Astrocyte (in vitro differentiated cells and primary cell): ENCODE measurements at regions not wholly inside any gene's neighbourhood (a gene's known extent, or its start where the extent isn't known, plus 50 kb on each side); places are given as distances from the start of the nearest gene placed in this dataset.

Experiments used
- DNase-seq: peaks from one replicate; pipeline ENCODE4 v3.0.0-alpha.2; 2010; ENCODE audit warnings: low read depth
- FAIRE-seq: peaks from 2 replicates; lab custom pipeline; 2011; peaks lifted over from hg19 to GRCh38; lab: Jason Lieb, UNC
- H2AFZ ChIP-seq: 2 replicates; pipeline ENCODE4 v1.6.0; 2012; ENCODE audit warnings: low read depth, low read length, inconsistent platforms
- H3K27ac ChIP-seq: 2 replicates; pipeline ENCODE4 v1.5.1; 2011; ENCODE audit warnings: low read depth, low read length, inconsistent platforms
- H3K27me3 ChIP-seq: 2 replicates; pipeline ENCODE4 v1.6.0; 2011; ENCODE audit warnings: low read length, inconsistent platforms; ENCODE audit not compliant: insufficient read depth
- H3K36me3 ChIP-seq: 2 replicates; pipeline ENCODE4 v1.5.1; 2011; ENCODE audit warnings: low read length, inconsistent platforms; ENCODE audit not compliant: insufficient read depth
- H3K4me1 ChIP-seq: 2 replicates; pipeline ENCODE4 v1.5.1; 2011; ENCODE audit warnings: low read length, inconsistent platforms; ENCODE audit not compliant: insufficient read depth
- H3K4me2 ChIP-seq: 2 replicates; pipeline ENCODE4 v1.6.0; 2012; ENCODE audit warnings: low read length, inconsistent platforms
- H3K4me3 ChIP-seq: 2 replicates; pipeline ENCODE4 v1.5.1; 2011; ENCODE audit warnings: low read depth, mild to moderate bottlenecking, low read length, inconsistent platforms; ENCODE audit not compliant: insufficient read depth
- H3K79me2 ChIP-seq: 2 replicates; pipeline ENCODE4 v1.6.0; 2012; ENCODE audit warnings: mild to moderate bottlenecking, low read length, inconsistent platforms; ENCODE audit not compliant: insufficient read depth
- H3K9ac ChIP-seq: 2 replicates; pipeline ENCODE4 v1.6.0; 2012; ENCODE audit warnings: mild to moderate bottlenecking, low read length, inconsistent platforms
- H3K9me3 ChIP-seq: 2 replicates; pipeline ENCODE4 v1.5.1; 2012; ENCODE audit warnings: low read depth, mild to moderate bottlenecking, low read length, inconsistent platforms; ENCODE audit not compliant: insufficient read depth
- H4K20me1 ChIP-seq: 2 replicates; pipeline ENCODE4 v1.6.0; 2012; ENCODE audit warnings: low read length, inconsistent platforms; ENCODE audit not compliant: insufficient read depth
- H3K27ac Mint-ChIP-seq: one replicate; pipeline ENCODE4 v1.8.0; 2021; ENCODE audit warnings: mild to moderate bottlenecking, mixed read lengths; ENCODE audit not compliant: unreplicated experiment
- H3K27me3 Mint-ChIP-seq: one replicate; pipeline ENCODE4 v1.8.0; 2021; ENCODE audit warnings: low read depth, mixed read lengths; ENCODE audit not compliant: unreplicated experiment
- H3K36me3 Mint-ChIP-seq: one replicate; pipeline ENCODE4 v1.8.0; 2021; ENCODE audit warnings: low read depth, mixed read lengths; ENCODE audit not compliant: unreplicated experiment
- H3K4me1 Mint-ChIP-seq: one replicate; pipeline ENCODE4 v1.8.0; 2021; ENCODE audit warnings: low read depth, mixed read lengths; ENCODE audit not compliant: unreplicated experiment
- H3K4me3 Mint-ChIP-seq: one replicate; pipeline ENCODE4 v1.8.0; 2021; ENCODE audit warnings: mild to moderate bottlenecking, moderate library complexity, mixed read lengths; ENCODE audit not compliant: unreplicated experiment
- H3K9me3 Mint-ChIP-seq: one replicate; pipeline ENCODE4 v1.8.0; 2021; ENCODE audit warnings: mild to moderate bottlenecking, mixed read lengths; ENCODE audit not compliant: unreplicated experiment
- CTCF ChIP-seq: IDR thresholded peaks from 2 replicates; pipeline ENCODE4 v1.5.1; 2011; ENCODE audit warnings: low read depth, mild to moderate bottlenecking, inconsistent platforms, low read length, moderate library complexity; ENCODE audit not compliant: insufficient read depth
- EZH2 ChIP-seq: IDR thresholded peaks from 2 replicates; pipeline ENCODE4 v1.6.1; 2012; ENCODE audit warnings: mild to moderate bottlenecking, low read length, inconsistent platforms; ENCODE audit not compliant: insufficient read depth

GRCh38 chr5:168216989-168217388, 74.5 kb upstream of the WWC1 start:
- no peak overlapping the region for H3K4me3 Mint-ChIP-seq
- no peak for FAIRE-seq
- TF ChIP-seq EZH2 (no peak), CTCF (no peak)

GRCh38 chr5:168217497-168217896, 73.9 kb upstream of the WWC1 start:
- H3K27ac Mint-ChIP-seq, result no peak overlapping the region
- no peaks in the 10 kb centered on the region for H3K9me3 ChIP-seq
- peaks cover 4% of the 10 kb centered on the region for H3K4me1 ChIP-seq
- no peak overlapping the region for H3K4me3 ChIP-seq
- H4K20me1 ChIP-seq, result no peaks in the 10 kb centered on the region
- no peak overlapping the region for H3K27ac ChIP-seq
- no peaks in the 10 kb centered on the region for H3K4me1 Mint-ChIP-seq
- no peak overlapping the region for H3K4me3 Mint-ChIP-seq
- DNase-seq (no peak), FAIRE-seq (no peak)
- H3K27me3 ChIP-seq, result no peaks in the 10 kb centered on the region
- no peak overlapping the region for H2AFZ ChIP-seq
- no peaks in the 10 kb centered on the region for H3K79me2 ChIP-seq
- no peak overlapping the region for H3K9ac ChIP-seq
- H3K27me3 Mint-ChIP-seq, result no peaks in the 10 kb centered on the region
- H3K4me2 ChIP-seq, result no peak overlapping the region
- peaks cover 11% of the 10 kb centered on the region for H3K36me3 Mint-ChIP-seq
- no peaks in the 10 kb centered on the region for H3K36me3 ChIP-seq
- no peak for TF ChIP-seq EZH2
- TF ChIP-seq CTCF, result no peak
- H3K9me3 Mint-ChIP-seq, result no peaks in the 10 kb centered on the region

More at GRCh38 chr5:168216989-168217388, 74.5 kb upstream of the WWC1 start:
- Histone ChIP-seq H2AFZ (no peak overlapping the region), H3K9me3 (no peaks in the 10 kb centered on the region), H3K27me3 (no peaks in the 10 kb centered on the region), H3K36me3 (no peaks in the 10 kb centered on the region), H3K4me2 (no peak overlapping the region), H4K20me1 (no peaks in the 10 kb centered on the region), H3K4me3 (no peak overlapping the region), H3K4me1 (peaks cover 4% of the 10 kb centered on the region), H3K9ac (no peak overlapping the region), H3K27ac (no peak overlapping the region), H3K79me2 (no peaks in the 10 kb centered on the region)
- no peaks in the 10 kb centered on the region for H3K9me3 Mint-ChIP-seq
- H3K27ac Mint-ChIP-seq, result no peak overlapping the region
- no peaks in the 10 kb centered on the region for H3K27me3 Mint-ChIP-seq
- H3K4me1 Mint-ChIP-seq, result no peaks in the 10 kb centered on the region
- peaks cover 12% of the 10 kb centered on the region for H3K36me3 Mint-ChIP-seq
- DNase-seq, result no peak

GRCh38 chr5:168218746-168219145, 72.7 kb upstream of the WWC1 start:
- DNase-seq (no peak), FAIRE-seq (no peak)
- no peak overlapping the region for H3K4me3 Mint-ChIP-seq
- peaks cover 4% of the 10 kb centered on the region for H3K4me1 ChIP-seq
- no peak overlapping the region for H3K4me2 ChIP-seq
- no peaks in the 10 kb centered on the region for H3K79me2 ChIP-seq
- no peak overlapping the region for H2AFZ ChIP-seq
- peaks cover 10% of the 10 kb centered on the region for H3K36me3 Mint-ChIP-seq
- no peak overlapping the region for H3K4me3 ChIP-seq
- no peaks in the 10 kb centered on the region for H3K9me3 ChIP-seq
- no peak overlapping the region for H3K27ac ChIP-seq
- no peak overlapping the region for H3K27ac Mint-ChIP-seq
- H3K9ac ChIP-seq, result no peak overlapping the region
- H3K27me3 Mint-ChIP-seq, result no peaks in the 10 kb centered on the region
- no peaks in the 10 kb centered on the region for H4K20me1 ChIP-seq
- peaks cover 4% of the 10 kb centered on the region for H3K27me3 ChIP-seq
- H3K4me1 Mint-ChIP-seq, result no peaks in the 10 kb centered on the region
- H3K36me3 ChIP-seq, result no peaks in the 10 kb centered on the region
- TF ChIP-seq CTCF, result no peak
- no peak for TF ChIP-seq EZH2
- no peaks in the 10 kb centered on the region for H3K9me3 Mint-ChIP-seq
